ENCODE measurements at regions not wholly inside any gene's neighbourhood (a gene's known extent, or its start where the extent isn't known, plus 50 kb on each side); places are given as distances from the start of the nearest gene placed in this dataset.

DNA sequence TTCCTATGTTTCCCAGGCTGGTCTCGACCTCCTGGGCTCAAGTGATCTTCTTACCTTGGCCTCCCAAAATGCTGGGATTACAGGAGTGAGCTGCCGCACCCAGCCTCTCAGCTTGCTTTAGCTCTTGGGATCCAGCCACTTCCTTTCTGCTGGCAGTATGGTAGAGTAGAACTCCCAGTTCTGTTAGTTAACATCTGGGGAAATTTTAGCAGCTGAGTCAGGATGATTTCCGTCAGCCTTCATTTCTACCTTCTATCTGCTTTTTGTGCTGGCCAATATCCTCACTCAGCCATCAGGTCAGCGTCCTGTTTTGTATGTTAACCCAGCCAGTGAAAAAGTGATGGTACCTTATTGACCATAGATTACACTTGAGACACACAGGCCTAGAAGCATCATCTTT lies 59.3 kb upstream of the GPC4 start:
- Histone ChIP-seq H3K9me2 (ENCODE audit: insufficient read depth) (no peaks in the 10 kb centered on the region), H3K27ac (ENCODE audit: low read depth, low read length) (no peak overlapping the region), H3K36me3 (ENCODE audit: control insufficient read depth in 1 of 2, insufficient read depth in 2 of 2, low read length in 2 of 2) (no peaks in the 10 kb centered on the region), H3K4me3 (replicated peaks in 1 of 2; ENCODE audit: low read depth in 1 of 2, low read length in 2 of 2) (no peak overlapping the region), H3K4me2 (ENCODE audit: low read length) (no peak overlapping the region), H3K79me2 (ENCODE audit: insufficient read depth, low read length) (no peaks in the 10 kb centered on the region), H3K4me1 (ENCODE audit: control insufficient read depth in 1 of 2, insufficient read depth in 2 of 2, low read length in 2 of 2) (no peaks in the 10 kb centered on the region), H3K27me3 (ENCODE audit: insufficient read depth, low read length) (no peaks in the 10 kb centered on the region), H4K20me1 (ENCODE audit: insufficient read depth) (no peaks in the 10 kb centered on the region), H2AFZ (ENCODE audit: low read depth, low read length, poor library complexity, severe bottlenecking) (no peak overlapping the region), H3K9ac (ENCODE audit: low read length) (no peak overlapping the region), H3K9me3 (ENCODE audit: control insufficient read depth in 1 of 2, insufficient read depth in 1 of 2, low read depth in 1 of 2, low read length in 2 of 2) (no peaks in the 10 kb centered on the region)
- CTCF ChIA-PET: no interaction called here
- POLR2A ChIA-PET: no interaction called here
- BruUV-seq (replicated peaks): no TSS peak
- intact Hi-C loops (cut with micrococcal nuclease): no loop called here
- RAD21 ChIA-PET (ENCODE audit: low non-redundant PET in 1 of 2, low total read pairs in 2 of 2, uncharacterized antibody in 2 of 2, unreplicated experiment in 2 of 2): no interaction called here
- ATAC-seq: no peak
- DNase-seq (ENCODE audit: low read depth, low spot score): no peak
- TF ChIP-seq ZNF274 (IDR thresholded peaks at IDR 0.05; ENCODE audit: low read depth, low read length): no peak
- no peak for TF ChIP-seq POLR2A (IDR thresholded peaks at IDR 0.05; ENCODE audit: borderline replicate concordance, extremely low read depth, insufficient read depth, insufficient read length)
- TF ChIP-seq, protein P1, sequence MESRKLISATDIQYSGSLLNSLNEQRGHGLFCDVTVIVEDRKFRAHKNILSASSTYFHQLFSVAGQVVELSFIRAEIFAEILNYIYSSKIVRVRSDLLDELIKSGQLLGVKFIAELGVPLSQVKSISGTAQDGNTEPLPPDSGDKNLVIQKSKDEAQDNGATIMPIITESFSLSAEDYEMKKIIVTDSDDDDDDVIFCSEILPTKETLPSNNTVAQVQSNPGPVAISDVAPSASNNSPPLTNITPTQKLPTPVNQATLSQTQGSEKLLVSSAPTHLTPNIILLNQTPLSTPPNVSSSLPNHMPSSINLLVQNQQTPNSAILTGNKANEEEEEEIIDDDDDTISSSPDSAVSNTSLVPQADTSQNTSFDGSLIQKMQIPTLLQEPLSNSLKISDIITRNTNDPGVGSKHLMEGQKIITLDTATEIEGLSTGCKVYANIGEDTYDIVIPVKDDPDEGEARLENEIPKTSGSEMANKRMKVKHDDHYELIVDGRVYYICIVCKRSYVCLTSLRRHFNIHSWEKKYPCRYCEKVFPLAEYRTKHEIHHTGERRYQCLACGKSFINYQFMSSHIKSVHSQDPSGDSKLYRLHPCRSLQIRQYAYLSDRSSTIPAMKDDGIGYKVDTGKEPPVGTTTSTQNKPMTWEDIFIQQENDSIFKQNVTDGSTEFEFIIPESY (IDR thresholded peaks at IDR 0.05; ENCODE audit: extremely low read depth, insufficient replicate concordance, low read length): no peak
- no peak for TF ChIP-seq SRF (IDR thresholded peaks at IDR 0.05; ENCODE audit: low read depth)
- TF ChIP-seq SP1 (IDR thresholded peaks at IDR 0.05; ENCODE audit: low read depth): no peak
- no peak for TF ChIP-seq ATF3 (IDR thresholded peaks at IDR 0.05)
- no peak for TF ChIP-seq CBX3 (IDR thresholded peaks at IDR 0.05; ENCODE audit: low read depth)
- TF ChIP-seq RAD21 (IDR thresholded peaks at IDR 0.05; ENCODE audit: low read depth): no peak

GRCh38 chrX:133473451-133473850 lies 58.2 kb upstream of the GPC4 start:
- no peak overlapping the region for H3K9ac ChIP-seq (ENCODE audit: low read length)
- no peaks in the 10 kb centered on the region for H3K79me2 ChIP-seq (ENCODE audit: insufficient read depth, low read length)
- TF ChIP-seq FOSL1 (IDR thresholded peaks at IDR 0.05; ENCODE audit: low read depth): no peak
- TF ChIP-seq, protein P2, sequence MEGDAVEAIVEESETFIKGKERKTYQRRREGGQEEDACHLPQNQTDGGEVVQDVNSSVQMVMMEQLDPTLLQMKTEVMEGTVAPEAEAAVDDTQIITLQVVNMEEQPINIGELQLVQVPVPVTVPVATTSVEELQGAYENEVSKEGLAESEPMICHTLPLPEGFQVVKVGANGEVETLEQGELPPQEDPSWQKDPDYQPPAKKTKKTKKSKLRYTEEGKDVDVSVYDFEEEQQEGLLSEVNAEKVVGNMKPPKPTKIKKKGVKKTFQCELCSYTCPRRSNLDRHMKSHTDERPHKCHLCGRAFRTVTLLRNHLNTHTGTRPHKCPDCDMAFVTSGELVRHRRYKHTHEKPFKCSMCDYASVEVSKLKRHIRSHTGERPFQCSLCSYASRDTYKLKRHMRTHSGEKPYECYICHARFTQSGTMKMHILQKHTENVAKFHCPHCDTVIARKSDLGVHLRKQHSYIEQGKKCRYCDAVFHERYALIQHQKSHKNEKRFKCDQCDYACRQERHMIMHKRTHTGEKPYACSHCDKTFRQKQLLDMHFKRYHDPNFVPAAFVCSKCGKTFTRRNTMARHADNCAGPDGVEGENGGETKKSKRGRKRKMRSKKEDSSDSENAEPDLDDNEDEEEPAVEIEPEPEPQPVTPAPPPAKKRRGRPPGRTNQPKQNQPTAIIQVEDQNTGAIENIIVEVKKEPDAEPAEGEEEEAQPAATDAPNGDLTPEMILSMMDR (IDR thresholded peaks at IDR 0.05 in 2 of 3, conservative IDR thresholded peaks at IDR 0.05 in 1 of 3; ENCODE audit: borderline replicate concordance in 1 of 3, insufficient read depth in 1 of 3, low read depth in 2 of 3, low read length in 2 of 3): no peak
- no peak for TF ChIP-seq REST (IDR thresholded peaks at IDR 0.05; ENCODE audit: low read depth)
- no peak for TF ChIP-seq CBX3 (IDR thresholded peaks at IDR 0.05; ENCODE audit: low read depth)
- POLR2A ChIA-PET: no interaction called here
- DNase-seq (ENCODE audit: low read depth, low spot score) (no peak), ATAC-seq (no peak)
- RAD21 ChIA-PET (ENCODE audit: low non-redundant PET in 1 of 2, low total read pairs in 2 of 2, uncharacterized antibody in 2 of 2, unreplicated experiment in 2 of 2): no interaction called here
- no peak overlapping the region for H3K4me3 ChIP-seq (replicated peaks in 1 of 2; ENCODE audit: low read depth in 1 of 2, low read length in 2 of 2)
- CTCF ChIA-PET: no interaction called here
- no peak overlapping the region for H3K4me2 ChIP-seq (ENCODE audit: low read length)
- intact Hi-C loops (cut with micrococcal nuclease): no loop called here
- H3K9me3 ChIP-seq (ENCODE audit: control insufficient read depth in 1 of 2, insufficient read depth in 1 of 2, low read depth in 1 of 2, low read length in 2 of 2): no peaks in the 10 kb centered on the region
- H3K27ac ChIP-seq (ENCODE audit: low read depth, low read length): no peak overlapping the region
- H3K4me1 ChIP-seq (ENCODE audit: control insufficient read depth in 1 of 2, insufficient read depth in 2 of 2, low read length in 2 of 2): no peaks in the 10 kb centered on the region
- no peak overlapping the region for H2AFZ ChIP-seq (ENCODE audit: low read depth, low read length, poor library complexity, severe bottlenecking)
- H3K9me2 ChIP-seq (ENCODE audit: insufficient read depth): no peaks in the 10 kb centered on the region
- H4K20me1 ChIP-seq (ENCODE audit: insufficient read depth): no peaks in the 10 kb centered on the region
- BruUV-seq (replicated peaks): no TSS peak
- H3K36me3 ChIP-seq (ENCODE audit: control insufficient read depth in 1 of 2, insufficient read depth in 2 of 2, low read length in 2 of 2): no peaks in the 10 kb centered on the region
- no peaks in the 10 kb centered on the region for H3K27me3 ChIP-seq (ENCODE audit: insufficient read depth, low read length)

Data from HCT116 (cell line).